SK-N-SH treated with all-trans-retinoic acid at 6 μM for 48 hours (cell line): ENCODE measurements at regions not wholly inside any gene's neighbourhood (a gene's known extent, or its start where the extent isn't known, plus 50 kb on each side); places are given as distances from the start of the nearest gene placed in this dataset.

Experiments used
- ATAC-seq: fragments of 200-7000 bp; cut with Tn5 transposase; 3 replicates; pipeline ENCODE4 v1.9.1; 2020; ENCODE audit warnings: mild to moderate bottlenecking, moderate library complexity
- ARNTL ChIP-seq: fragments of 450-650 bp; formaldehyde crosslinking; IDR thresholded peaks from 2 replicates; pipeline ENCODE4 v1.5.0; 2020; ENCODE audit warnings: low read depth, mild to moderate bottlenecking, moderate library complexity, borderline replicate concordance
- BACH2 ChIP-seq: fragments of 250-450 bp; sonication (Bioruptor Pico); IDR thresholded peaks from 2 replicates; pipeline ENCODE4 v1.9.0; 2021; ENCODE audit warnings: mild to moderate bottlenecking, borderline replicate concordance
- CREB5 ChIP-seq: fragments of 250-450 bp; sonication (Bioruptor Pico); IDR thresholded peaks from 2 replicates; pipeline ENCODE4 v1.5.1; 2020; ENCODE audit warnings: low read depth, mild to moderate bottlenecking, moderate library complexity
- CSDC2 ChIP-seq: fragments of 250-450 bp; sonication (Bioruptor Pico); IDR thresholded peaks from 2 replicates; pipeline ENCODE4 v1.5.0; 2020; ENCODE audit warnings: mild to moderate bottlenecking, moderate library complexity
- ESRRG ChIP-seq: fragments of 250-450 bp; sonication (Bioruptor Pico); IDR thresholded peaks from 2 replicates; pipeline ENCODE4 v1.6.1; 2021; ENCODE audit warnings: mild to moderate bottlenecking
- GLIS3 ChIP-seq: fragments of 250-450 bp; sonication (Bioruptor Pico); IDR thresholded peaks from 2 replicates; pipeline ENCODE4 v1.5.0; 2020; ENCODE audit warnings: mild to moderate bottlenecking, moderate library complexity
- ISL1 ChIP-seq: fragments of 250-450 bp; sonication (Bioruptor Pico); IDR thresholded peaks from 2 replicates; pipeline ENCODE4 v2.1.2; 2022; ENCODE audit warnings: mild to moderate bottlenecking, moderate library complexity
- OSR1 ChIP-seq: fragments of 250-450 bp; sonication (Bioruptor Pico); IDR thresholded peaks from 2 replicates; pipeline ENCODE4 v1.8.0; 2022; ENCODE audit warnings: moderate library complexity, mild to moderate bottlenecking, inconsistent platforms
- PATZ1 ChIP-seq: fragments of 250-450 bp; sonication (Bioruptor Pico); IDR thresholded peaks from 2 replicates; pipeline ENCODE4 v1.8.0; 2020; ENCODE audit warnings: mild to moderate bottlenecking, moderate library complexity, borderline replicate concordance
- POU6F1 ChIP-seq: fragments of 250-450 bp; sonication (Bioruptor Pico); IDR thresholded peaks from 2 replicates; pipeline ENCODE4 v1.8.0; 2021; ENCODE audit warnings: low read depth, mild to moderate bottlenecking, moderate library complexity, borderline replicate concordance
- PPARA ChIP-seq: fragments of 250-450 bp; sonication (Bioruptor Pico); IDR thresholded peaks from 2 replicates; pipeline ENCODE4 v1.5.0; 2020; ENCODE audit warnings: mild to moderate bottlenecking, borderline replicate concordance
- RARB ChIP-seq: fragments of 250-450 bp; sonication (Bioruptor Pico); IDR thresholded peaks from 2 replicates; pipeline ENCODE4 v1.8.0; 2021; ENCODE audit warnings: mild to moderate bottlenecking, moderate library complexity
- SNAI2 ChIP-seq: fragments of 250-450 bp; sonication (Bioruptor Pico); IDR thresholded peaks from 2 replicates; pipeline ENCODE4 v1.5.0; 2020; ENCODE audit warnings: mild to moderate bottlenecking, moderate library complexity
- TCF4 ChIP-seq: fragments of 250-450 bp; sonication (Bioruptor Pico); IDR thresholded peaks from 2 replicates; pipeline ENCODE4 v1.8.0; 2021; ENCODE audit warnings: mild to moderate bottlenecking, moderate library complexity, borderline replicate concordance
- TOX ChIP-seq: fragments of 250-450 bp; sonication (Bioruptor Pico); IDR thresholded peaks from 2 replicates; pipeline ENCODE4 v1.8.0; 2021; ENCODE audit warnings: mild to moderate bottlenecking, moderate library complexity, borderline replicate concordance
- TSHZ2 ChIP-seq: fragments of 250-450 bp; sonication (Bioruptor Pico); IDR thresholded peaks from 2 replicates; pipeline ENCODE4 v1.5.0; 2020; ENCODE audit warnings: mild to moderate bottlenecking, moderate library complexity
- ZC3H10 ChIP-seq: fragments of 250-450 bp; sonication (Bioruptor Pico); IDR thresholded peaks from 2 replicates; pipeline ENCODE4 v1.5.1; 2021; ENCODE audit warnings: mild to moderate bottlenecking, moderate library complexity
- ZFP3 ChIP-seq: fragments of 250-450 bp; sonication (Bioruptor Pico); IDR thresholded peaks from 2 replicates; pipeline ENCODE4 v1.5.0; 2020; ENCODE audit warnings: mild to moderate bottlenecking, moderate library complexity
- ZFP30 ChIP-seq: fragments of 450-650 bp; formaldehyde crosslinking; IDR thresholded peaks from 2 replicates; pipeline ENCODE4 v1.5.0; 2022; ENCODE audit warnings: mild to moderate bottlenecking, moderate library complexity
- ZNF565 ChIP-seq: fragments of 450-650 bp; formaldehyde crosslinking; conservative IDR thresholded peaks from 2 replicates; pipeline ENCODE4 v1.5.0; 2020; ENCODE audit warnings: low read depth, mild to moderate bottlenecking, moderate library complexity
- ZNF70 ChIP-seq: fragments of 450-650 bp; formaldehyde crosslinking; IDR thresholded peaks from 2 replicates; pipeline ENCODE4 v1.5.0; 2020; ENCODE audit warnings: mild to moderate bottlenecking, moderate library complexity
- ZNF8 ChIP-seq: fragments of 450-650 bp; formaldehyde crosslinking; IDR thresholded peaks from 2 replicates; pipeline ENCODE4 v1.5.0; 2020; ENCODE audit warnings: mild to moderate bottlenecking, moderate library complexity

GRCh38 chr10:28220811-28221210 is 82.1 kb downstream of the MPP7 start:
- ATAC-seq, result no peak
- TF ChIP-seq TSHZ2 (CRISPR knock-in tag), result no peak
- no peak for TF ChIP-seq TOX (CRISPR knock-in tag)
- TF ChIP-seq ZFP30, result no peak
- no peak for TF ChIP-seq BACH2 (CRISPR knock-in tag)
- TF ChIP-seq ZNF8 (CRISPR knock-in tag), result no peak
- no peak for TF ChIP-seq ZFP3 (CRISPR knock-in tag)
- TF ChIP-seq TCF4, result no peak
- no peak for TF ChIP-seq PATZ1
- TF ChIP-seq ARNTL (CRISPR knock-in tag), result no peak
- TF ChIP-seq PPARA (CRISPR knock-in tag), result no peak
- TF ChIP-seq ESRRG (CRISPR knock-in tag), result no peak
- TF ChIP-seq SNAI2 (CRISPR knock-in tag), result no peak
- no peak for TF ChIP-seq ISL1 (CRISPR knock-in tag)
- no peak for TF ChIP-seq RARB
- TF ChIP-seq CSDC2, result no peak
- no peak for TF ChIP-seq POU6F1
- no peak for TF ChIP-seq CREB5 (CRISPR knock-in tag)
- TF ChIP-seq GLIS3 (CRISPR knock-in tag), result no peak
- TF ChIP-seq ZNF70 (CRISPR knock-in tag), result no peak
- no peak for TF ChIP-seq ZNF565 (CRISPR knock-in tag)

- no peak for ATAC-seq
- TF ChIP-seq TCF4 (no peak), ZC3H10 (CRISPR knock-in tag) (no peak), BACH2 (CRISPR knock-in tag) (no peak), GLIS3 (CRISPR knock-in tag) (no peak), ZFP30 (no peak), RARB (no peak), ISL1 (CRISPR knock-in tag) (no peak), TOX (CRISPR knock-in tag) (no peak), PPARA (CRISPR knock-in tag) (no peak), ZNF565 (CRISPR knock-in tag) (no peak), ARNTL (CRISPR knock-in tag) (no peak), ZNF8 (CRISPR knock-in tag) (no peak), CREB5 (CRISPR knock-in tag) (no peak), OSR1 (CRISPR knock-in tag) (no peak)
Measured at GRCh38 chr10:28219251-28219650, 83.6 kb downstream of the MPP7 start.

GRCh38 chr10:28217848-28218247 is 85.0 kb downstream of the MPP7 start:
- TF ChIP-seq ZFP30 (no peak), SNAI2 (CRISPR knock-in tag) (no peak), PPARA (CRISPR knock-in tag) (no peak), CREB5 (CRISPR knock-in tag) (no peak), ZNF8 (CRISPR knock-in tag) (no peak), ZC3H10 (CRISPR knock-in tag) (no peak), ARNTL (CRISPR knock-in tag) (no peak), ZFP3 (CRISPR knock-in tag) (no peak), OSR1 (CRISPR knock-in tag) (no peak), TSHZ2 (CRISPR knock-in tag) (no peak), TOX (CRISPR knock-in tag) (no peak), BACH2 (CRISPR knock-in tag) (no peak), TCF4 (no peak), ESRRG (CRISPR knock-in tag) (no peak), ZNF70 (CRISPR knock-in tag) (no peak)
- no peak for ATAC-seq
